NCI-H2171 treated with DMSO at 0.1 percent for 48 hours (cell line): ENCODE measurements at regions not wholly inside any gene's neighbourhood (a gene's known extent, or its start where the extent isn't known, plus 50 kb on each side); places are given as distances from the start of the nearest gene placed in this dataset.
A peak's percentile ranks its signal among the peaks of the same experiment; 100 is the strongest.

Experiments used
- DNase-seq: peaks from one replicate; lab custom pipeline; 2025; lab: John Stamatoyannopoulos, UW

DNA sequence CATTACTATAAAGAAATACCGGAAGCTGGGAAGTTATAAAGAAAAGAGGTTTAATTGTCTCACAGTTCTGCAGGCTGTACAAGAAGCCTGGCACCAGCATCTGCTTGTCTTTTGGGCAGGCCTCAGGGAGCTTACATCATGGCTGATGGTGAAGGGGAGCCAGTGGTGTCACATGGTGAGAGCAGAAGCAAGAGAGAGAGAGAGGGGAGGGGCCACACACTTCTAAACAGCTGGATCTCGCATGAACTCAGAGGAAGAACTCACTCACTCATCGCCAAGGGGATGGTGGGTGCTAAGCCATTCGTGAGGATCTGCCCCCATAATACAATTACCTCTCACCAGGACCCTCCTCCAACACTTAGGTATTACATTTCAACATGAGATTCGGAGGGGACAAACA lies 51.8 kb upstream of the ANKRD34C start:
- no peak for DNase-seq

GRCh38 chr15:79222808-79223207 lies 59.7 kb upstream of the ANKRD34C start:
- no peak for DNase-seq

DNA sequence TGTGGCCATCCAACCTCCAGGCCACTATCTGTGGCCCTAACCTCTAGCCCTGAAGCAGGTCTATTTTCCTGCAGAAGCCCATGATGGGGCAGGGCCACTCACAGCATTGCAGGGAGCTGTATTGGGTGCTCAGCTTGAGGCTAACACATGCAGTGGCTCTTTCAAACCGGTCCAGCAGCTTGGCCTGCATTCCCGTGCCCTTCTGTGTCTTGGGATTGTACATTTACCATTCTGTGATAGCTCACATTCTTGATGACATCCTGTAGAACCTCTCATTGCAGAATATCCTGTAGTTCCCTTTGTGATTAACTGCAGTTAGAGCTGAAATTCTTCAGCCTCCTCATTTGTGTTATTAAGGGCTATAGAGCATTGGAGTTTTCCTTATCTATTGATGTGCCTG lies 60.8 kb upstream of the ANKRD34C start:
- no peak for DNase-seq

DNA sequence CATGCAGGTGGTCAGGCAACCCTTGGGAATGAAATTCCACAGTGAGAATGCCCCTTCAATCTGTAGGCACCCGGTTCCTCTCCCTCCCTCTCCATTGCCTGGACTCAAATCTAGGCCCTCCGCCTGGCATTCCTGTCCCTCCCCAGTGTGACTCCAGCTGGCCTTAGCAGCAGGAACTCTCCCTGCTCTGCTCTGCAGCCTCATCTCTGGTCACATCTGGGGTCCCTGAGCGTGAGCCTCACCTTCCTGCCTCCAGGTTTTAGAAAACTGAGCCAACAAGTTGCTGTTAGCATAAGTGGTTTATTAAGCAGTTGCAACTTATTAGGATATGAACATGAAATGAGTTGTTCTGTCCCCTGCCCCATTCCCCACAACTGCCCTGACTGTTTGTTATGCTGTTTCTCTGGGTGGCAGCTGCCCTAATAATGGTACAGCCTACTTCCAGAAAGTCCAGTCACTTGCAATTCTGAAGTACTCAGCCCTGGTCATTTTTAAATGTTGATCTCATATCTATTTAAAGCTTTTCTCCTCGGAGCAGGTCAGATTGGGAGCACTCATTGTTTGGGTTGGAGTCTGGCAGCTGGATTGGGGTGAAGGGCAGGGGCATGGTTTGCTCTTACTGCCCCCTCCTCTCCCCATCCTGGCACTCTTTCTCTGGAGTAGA lies 63.0 kb upstream of the ANKRD34C start:
- no peak for DNase-seq

GRCh38 chr15:79218588-79219200 lies 63.8 kb upstream of the ANKRD34C start:
- peak; percentile 20 for DNase-seq

GRCh38 chr15:79213650-79214049 lies 68.9 kb upstream of the ANKRD34C start:
- no peak for DNase-seq

- DNase-seq, result no peak
Observed at GRCh38 chr15:79212589-79213157, 69.8 kb upstream of the ANKRD34C start.

- DNase-seq, result no peak
Observed at GRCh38 chr15:79211481-79211880, 71.0 kb upstream of the ANKRD34C start.

GRCh38 chr15:79209690-79210089 lies 72.8 kb upstream of the ANKRD34C start:
- no peak for DNase-seq

DNA sequence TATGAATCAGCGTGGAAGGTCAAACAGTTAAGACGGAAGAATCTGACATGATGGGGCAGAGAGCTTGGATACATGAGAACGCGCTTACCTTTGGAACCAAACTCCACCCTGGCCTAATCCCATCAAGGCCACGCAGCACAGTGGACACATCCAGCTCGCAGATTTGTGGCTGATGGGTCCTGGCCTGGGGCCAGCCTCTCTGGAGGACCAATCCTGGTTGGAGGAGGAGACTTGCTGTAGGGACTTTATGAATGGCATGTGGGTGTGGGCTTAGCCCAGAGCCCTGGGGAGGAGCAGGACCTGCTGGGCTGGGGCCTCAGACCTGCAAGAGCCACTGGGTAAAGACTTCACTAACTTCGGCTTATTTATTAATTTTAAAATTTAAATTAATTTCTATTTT lies 73.4 kb upstream of the ANKRD34C start:
- no peak for DNase-seq

- DNase-seq, result no peak
Observed at GRCh38 chr15:79208179-79208578, 74.3 kb upstream of the ANKRD34C start.

DNA sequence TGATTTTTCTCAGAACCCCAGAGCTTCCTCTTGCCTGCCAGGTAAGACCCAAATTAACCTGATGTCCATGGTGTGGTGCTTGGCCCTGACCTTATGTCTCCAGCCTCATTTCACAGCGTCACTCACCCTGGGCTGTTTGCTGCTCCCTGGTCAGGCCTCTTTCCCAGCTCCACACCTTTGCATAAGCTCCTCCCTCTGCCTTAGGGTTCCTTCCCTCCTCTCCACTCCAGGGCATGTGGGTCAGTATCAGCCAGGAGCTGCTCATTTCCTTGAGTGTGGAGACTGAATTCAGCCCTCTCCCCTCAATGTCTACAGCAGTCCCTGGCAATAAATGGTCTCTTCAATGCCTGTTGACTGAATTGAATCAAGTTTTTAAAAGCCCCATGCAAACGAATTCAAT lies 75.6 kb upstream of the ANKRD34C start:
- DNase-seq, result no peak

DNA sequence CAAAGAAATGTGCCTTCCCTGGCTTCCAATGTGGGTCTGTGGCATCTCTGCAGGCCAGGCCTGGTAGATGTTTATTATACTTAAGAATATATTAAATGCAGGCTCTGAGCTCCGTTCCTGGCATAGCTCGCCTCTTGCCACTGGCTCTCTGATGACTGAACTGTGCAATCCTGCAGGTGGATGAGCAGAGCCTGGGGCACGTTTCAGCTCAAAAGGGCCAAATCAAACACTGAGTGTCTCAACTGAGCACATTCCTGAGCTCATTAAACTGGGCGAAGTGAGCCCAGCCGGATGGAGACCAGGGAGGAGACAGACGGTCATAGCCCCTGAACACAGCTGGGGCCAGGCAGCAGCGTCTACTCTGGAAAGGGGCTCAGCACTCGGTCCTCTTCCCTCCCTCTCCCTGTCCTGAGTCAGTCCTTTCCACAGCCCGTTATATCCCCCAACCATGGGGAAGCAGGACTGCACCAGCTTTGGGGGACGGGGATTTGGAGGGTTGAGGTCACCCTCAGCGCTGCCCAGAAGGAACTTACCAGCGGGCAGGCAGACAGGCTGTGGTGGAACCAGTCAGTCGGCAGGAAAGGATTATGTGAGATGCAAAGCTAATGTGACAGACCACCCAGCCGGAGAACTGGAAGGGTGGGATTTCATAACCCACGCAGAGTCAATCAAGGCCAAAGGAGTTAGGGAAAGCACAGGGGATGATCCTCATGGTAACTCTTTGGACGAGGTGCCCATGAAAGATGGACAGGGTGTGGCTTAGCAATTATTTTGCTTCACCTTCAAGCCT lies 77.4 kb upstream of the ANKRD34C start:
- no peak for DNase-seq

GRCh38 chr15:79198461-79198860 lies 84.1 kb upstream of the ANKRD34C start:
- no peak for DNase-seq

DNA sequence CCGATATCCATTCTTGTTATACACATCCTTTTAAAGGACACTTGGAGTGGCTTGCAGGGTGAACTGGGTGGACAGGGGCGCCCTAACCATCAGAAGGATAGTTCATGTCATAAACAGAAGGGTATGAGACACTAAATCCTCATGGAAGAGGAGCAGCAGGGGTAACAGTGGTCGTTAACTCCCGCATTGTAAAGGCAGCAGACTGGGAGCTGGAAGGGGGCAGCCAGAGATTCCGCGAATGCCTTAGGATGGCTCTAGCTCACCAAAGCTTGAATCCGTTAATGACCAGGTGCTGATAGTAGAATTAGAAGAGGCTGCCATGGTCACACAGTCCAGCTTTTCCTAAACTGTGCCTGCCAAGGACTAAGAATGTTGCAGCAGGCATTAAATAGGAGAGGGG lies 85.2 kb upstream of the ANKRD34C start:
- DNase-seq, result no peak

- DNase-seq, result no peak
Observed at GRCh38 chr15:79195802-79196201, 86.7 kb upstream of the ANKRD34C start.

DNA sequence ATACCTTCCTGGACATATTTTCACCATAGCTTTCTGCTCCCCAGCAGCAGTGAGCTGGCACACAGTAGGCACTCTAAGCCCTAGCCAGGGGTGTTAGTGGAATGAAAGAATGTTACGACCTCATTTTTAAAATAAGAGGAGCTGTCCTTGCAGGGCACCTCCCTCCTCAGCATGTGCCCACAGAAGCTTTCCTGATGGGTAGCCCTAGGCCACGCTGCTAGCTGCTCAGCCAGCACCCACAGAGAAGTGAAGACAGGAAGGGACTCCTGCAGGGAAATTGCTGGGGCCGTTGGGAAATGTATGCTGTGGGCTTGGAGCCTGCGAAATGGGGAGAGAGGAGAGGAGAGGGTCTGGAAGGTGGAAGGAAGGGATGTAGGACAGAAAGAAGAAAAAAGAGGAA lies 87.3 kb upstream of the ANKRD34C start:
- no peak for DNase-seq

DNA sequence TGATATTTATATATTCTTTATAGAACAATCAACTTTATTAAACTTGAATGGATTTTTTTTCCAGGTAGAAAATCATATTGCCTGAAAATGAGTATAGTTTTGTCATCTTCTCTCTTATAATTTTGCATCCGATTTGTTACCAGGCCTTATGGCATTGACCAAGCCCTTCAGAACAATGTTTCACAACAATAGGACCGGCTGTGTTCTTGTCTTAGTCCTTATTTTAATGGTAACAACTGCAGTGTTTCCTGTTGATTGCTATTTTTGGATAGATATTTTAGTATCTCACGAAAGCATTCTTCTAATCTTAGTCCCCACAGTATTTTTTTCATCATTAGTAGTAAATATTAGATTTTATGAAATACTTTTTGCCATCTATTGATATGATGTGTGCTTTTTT lies 88.1 kb upstream of the ANKRD34C start:
- no peak for DNase-seq

- DNase-seq, result no peak
Observed at GRCh38 chr15:79193549-79193948, 89.0 kb upstream of the ANKRD34C start.

DNA sequence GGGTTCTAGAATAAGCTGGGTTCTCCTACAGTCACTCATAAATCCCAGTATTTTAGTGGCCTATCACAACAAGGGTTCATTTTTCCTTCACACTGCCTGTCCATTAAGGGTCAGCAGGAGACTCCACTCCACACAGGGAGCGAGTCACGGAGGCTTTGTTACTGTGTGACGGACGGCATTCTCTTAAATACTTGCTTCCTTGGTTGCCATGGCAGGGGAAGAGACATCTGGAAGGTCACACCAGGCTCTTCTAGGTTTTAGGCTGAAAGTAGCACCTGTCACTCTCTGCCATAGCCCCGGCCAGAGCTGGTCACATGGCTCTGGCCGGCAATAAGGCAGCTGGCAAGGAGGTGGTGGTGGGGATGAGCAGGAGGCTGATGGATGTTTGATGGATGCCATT lies 89.4 kb upstream of the ANKRD34C start:
- DNase-seq, result peak; percentile 67

GRCh38 chr15:79192462-79193036 lies 90.0 kb upstream of the ANKRD34C start:
- peak; percentile 96 for DNase-seq

- DNase-seq, result peak; percentile 98
Observed at GRCh38 chr15:79190093-79190492, 92.4 kb upstream of the ANKRD34C start.

GRCh38 chr15:79186616-79187015 lies 95.9 kb upstream of the ANKRD34C start:
- no peak for DNase-seq
